ENCODE measurements at regions not wholly inside any gene's neighbourhood (a gene's known extent, or its start where the extent isn't known, plus 50 kb on each side); places are given as distances from the start of the nearest gene placed in this dataset.

- no peak overlapping the region for H3K4me3 ChIP-seq (ENCODE audit: low read depth, low read length)
- no peak for DNase-seq (ENCODE audit: low read depth)
- no peak for TF ChIP-seq CTCF (IDR thresholded peaks at IDR 0.05; ENCODE audit: insufficient read depth, low read length)
Observed at GRCh38 chr6:145557474-145557873, 177.8 kb downstream of the EPM2A start.

- no peak overlapping the region for H3K4me3 ChIP-seq (ENCODE audit: low read depth, low read length)
- TF ChIP-seq CTCF (IDR thresholded peaks at IDR 0.05; ENCODE audit: insufficient read depth, low read length), result no peak
- no peak for DNase-seq (ENCODE audit: low read depth)
Observed at GRCh38 chr6:145559836-145560235, 175.5 kb downstream of the EPM2A start.

GRCh38 chr6:145561095-145562072 is 173.9 kb downstream of the EPM2A start:
- H3K4me3 ChIP-seq (ENCODE audit: low read depth, low read length), result no peak overlapping the region
- no peak for DNase-seq (ENCODE audit: low read depth)
- TF ChIP-seq CTCF (IDR thresholded peaks at IDR 0.05; ENCODE audit: insufficient read depth, low read length), result no peak

GRCh38 chr6:145562771-145563615 is 172.3 kb downstream of the EPM2A start:
- no peak for DNase-seq (ENCODE audit: low read depth)
- TF ChIP-seq CTCF (IDR thresholded peaks at IDR 0.05; ENCODE audit: insufficient read depth, low read length), result no peak

GRCh38 chr6:145564553-145564952 is 170.8 kb downstream of the EPM2A start:
- no peak for DNase-seq (ENCODE audit: low read depth)
- no peak overlapping the region for H3K4me3 ChIP-seq (ENCODE audit: low read depth, low read length)
- TF ChIP-seq CTCF (IDR thresholded peaks at IDR 0.05; ENCODE audit: insufficient read depth, low read length), result no peak

More at GRCh38 chr6:145562771-145563615, 172.3 kb downstream of the EPM2A start:
- H3K4me3 ChIP-seq (ENCODE audit: low read depth, low read length), result no peak overlapping the region

GRCh38 chr6:145567684-145568252 is 167.6 kb downstream of the EPM2A start:
- TF ChIP-seq CTCF (IDR thresholded peaks at IDR 0.05; ENCODE audit: insufficient read depth, low read length), result no peak
- DNase-seq (ENCODE audit: low read depth), result no peak
- H3K4me3 ChIP-seq (ENCODE audit: low read depth, low read length), result no peak overlapping the region

Data from fibroblast of the aortic adventitia (primary cell).